GM12865 (cell line): ENCODE measurements at regions not wholly inside any gene's neighbourhood (a gene's known extent, or its start where the extent isn't known, plus 50 kb on each side); places are given as distances from the start of the nearest gene placed in this dataset.

Source experiments
- DNase-seq: peaks from one replicate; pipeline ENCODE4 v3.0.0; 2010; ENCODE audit warnings: low read depth
- H3K4me3 ChIP-seq: 2 replicates; pipeline ENCODE4 v1.5.1; 2011; ENCODE audit warnings: mild to moderate bottlenecking, low read depth, low read length, control low read depth
- TF ChIP-seq, protein P1 (sequence below): IDR thresholded peaks from 2 replicates; pipeline ENCODE4 v1.5.1; 2011; ENCODE audit warnings: low read length, control low read depth, low read depth, inconsistent platforms; ENCODE audit not compliant: insufficient read depth; ENCODE audit errors: missing control alignments

DNA sequence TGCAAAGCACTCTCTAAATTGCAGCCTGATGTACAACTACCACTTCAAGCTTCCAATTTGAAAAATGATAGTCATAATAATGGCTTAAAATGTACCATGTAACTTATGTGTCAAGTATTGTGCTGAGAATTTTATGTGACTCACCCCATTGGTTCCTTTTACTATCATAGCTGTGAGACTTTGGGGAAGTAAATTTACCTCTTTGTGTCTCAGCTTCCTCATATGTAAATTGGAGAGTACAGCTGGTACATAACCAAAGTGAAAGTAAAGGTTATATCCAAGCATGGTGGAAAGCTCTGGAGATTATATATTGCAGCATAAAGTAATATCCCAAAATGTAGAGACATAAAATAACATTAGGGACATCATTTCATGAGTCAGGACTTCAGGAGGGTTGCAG lies 2200.4 kb upstream of the C9orf72 start:
- no peak overlapping the region for H3K4me3 ChIP-seq
- TF ChIP-seq, protein P1, sequence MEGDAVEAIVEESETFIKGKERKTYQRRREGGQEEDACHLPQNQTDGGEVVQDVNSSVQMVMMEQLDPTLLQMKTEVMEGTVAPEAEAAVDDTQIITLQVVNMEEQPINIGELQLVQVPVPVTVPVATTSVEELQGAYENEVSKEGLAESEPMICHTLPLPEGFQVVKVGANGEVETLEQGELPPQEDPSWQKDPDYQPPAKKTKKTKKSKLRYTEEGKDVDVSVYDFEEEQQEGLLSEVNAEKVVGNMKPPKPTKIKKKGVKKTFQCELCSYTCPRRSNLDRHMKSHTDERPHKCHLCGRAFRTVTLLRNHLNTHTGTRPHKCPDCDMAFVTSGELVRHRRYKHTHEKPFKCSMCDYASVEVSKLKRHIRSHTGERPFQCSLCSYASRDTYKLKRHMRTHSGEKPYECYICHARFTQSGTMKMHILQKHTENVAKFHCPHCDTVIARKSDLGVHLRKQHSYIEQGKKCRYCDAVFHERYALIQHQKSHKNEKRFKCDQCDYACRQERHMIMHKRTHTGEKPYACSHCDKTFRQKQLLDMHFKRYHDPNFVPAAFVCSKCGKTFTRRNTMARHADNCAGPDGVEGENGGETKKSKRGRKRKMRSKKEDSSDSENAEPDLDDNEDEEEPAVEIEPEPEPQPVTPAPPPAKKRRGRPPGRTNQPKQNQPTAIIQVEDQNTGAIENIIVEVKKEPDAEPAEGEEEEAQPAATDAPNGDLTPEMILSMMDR = no peak
- DNase-seq = no peak

DNA sequence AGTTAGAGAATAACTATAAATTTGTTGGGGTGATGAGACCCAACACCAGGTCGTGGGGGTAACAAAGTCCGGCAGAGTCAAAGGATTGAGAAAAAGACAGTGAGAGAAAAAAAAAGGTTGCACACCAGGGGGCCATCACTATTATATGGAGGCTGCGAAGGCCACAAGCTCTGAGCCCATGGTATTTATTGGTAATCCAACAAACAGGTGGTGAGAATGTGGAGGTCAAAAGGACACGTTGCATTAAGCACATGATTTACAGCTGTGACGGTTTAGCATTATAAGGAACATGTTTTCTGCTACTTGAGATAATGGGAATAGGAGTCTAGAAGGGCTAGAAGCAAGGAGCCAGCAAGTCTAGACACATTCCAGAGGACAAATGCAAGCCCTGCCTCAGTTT lies 2202.2 kb upstream of the C9orf72 start:
- H3K4me3 ChIP-seq = no peak overlapping the region
- TF ChIP-seq, protein P1 = no peak
- no peak for DNase-seq

DNA sequence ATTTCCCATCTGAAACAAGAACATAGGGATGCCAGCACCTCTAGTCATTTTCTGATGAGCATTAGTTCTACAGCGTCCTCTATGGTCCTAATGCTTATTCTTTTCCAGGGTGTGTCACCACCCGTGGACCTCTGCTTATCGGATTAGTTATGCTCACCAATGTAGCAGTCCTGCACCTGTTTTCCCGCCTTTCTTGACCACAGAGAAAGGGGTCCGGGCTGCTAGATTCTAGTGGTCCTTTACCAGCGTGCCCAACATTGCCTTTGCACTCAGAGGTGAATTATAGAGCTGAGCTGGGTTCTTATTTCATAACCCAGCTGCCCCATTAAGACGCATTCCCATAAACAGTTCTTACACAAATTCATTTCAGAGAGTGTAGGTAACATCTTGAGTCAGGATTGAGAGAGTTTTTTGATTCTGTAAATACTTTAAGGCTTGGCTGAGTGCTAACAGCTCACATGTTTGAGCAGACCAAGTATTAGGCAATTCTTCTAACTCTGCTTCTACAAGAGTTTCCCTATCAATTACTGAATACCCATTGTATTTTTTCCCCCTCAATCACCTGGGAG lies 2205.1 kb upstream of the C9orf72 start:
- TF ChIP-seq, protein P1 = no peak
- no peak overlapping the region for H3K4me3 ChIP-seq
- DNase-seq = no peak

DNA sequence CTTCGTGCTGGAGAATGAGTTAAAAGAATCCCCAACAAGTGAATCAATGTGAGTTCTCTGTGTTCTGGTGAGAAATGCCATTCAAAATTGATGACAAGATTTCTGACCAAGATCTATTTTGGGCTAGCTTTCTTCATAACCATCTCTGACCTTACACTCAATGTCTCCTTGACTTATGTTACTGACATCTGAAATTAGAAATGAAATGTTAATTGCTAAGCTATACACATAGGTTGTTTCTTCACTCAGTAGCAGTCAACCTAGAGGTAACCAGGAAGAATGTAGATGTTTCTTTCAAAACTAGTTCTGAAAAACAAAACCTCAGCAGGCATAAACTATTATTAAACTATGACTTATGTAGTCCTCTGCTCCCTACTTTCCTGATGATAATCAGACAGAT lies 2220.7 kb upstream of the C9orf72 start:
- TF ChIP-seq, protein P1 = no peak
- no peak for DNase-seq
- no peak overlapping the region for H3K4me3 ChIP-seq

- H3K4me3 ChIP-seq = no peak overlapping the region
- peak; percentile 35 for DNase-seq
- TF ChIP-seq, protein P1 = no peak
Measured at GRCh38 chr9:29796291-29796952, 2223.1 kb upstream of the C9orf72 start.

- no peak overlapping the region for H3K4me3 ChIP-seq
- DNase-seq = no peak
- TF ChIP-seq, protein P1 = no peak
Measured at GRCh38 chr9:29798599-29798998, 2225.3 kb upstream of the C9orf72 start.

GRCh38 chr9:29799227-29799626 lies 2225.9 kb upstream of the C9orf72 start:
- H3K4me3 ChIP-seq = no peak overlapping the region
- DNase-seq = no peak
- TF ChIP-seq, protein P1 = no peak
